Breast epithelium (tissue), 4 donors: ENCODE measurements at regions not wholly inside any gene's neighbourhood (a gene's known extent, or its start where the extent isn't known, plus 50 kb on each side); places are given as distances from the start of the nearest gene placed in this dataset.

Source experiments
- DNase-seq, 2 donors: peaks; one replicate each; pipeline ENCODE4 v3.0.0-alpha.2; 2019; ENCODE audit warnings: low spot score in 2 of 2
- H3K27ac ChIP-seq, 2 donors: fragments of 200-600 bp; sonication (generic) in 1 of 2; one replicate each; pipeline ENCODE4 v1.5.1; 2016 to 2019; ENCODE audit warnings: mild to moderate bottlenecking in 1 of 2
- H3K27me3 ChIP-seq, 2 donors: fragments of 200-600 bp; sonication (generic) in 1 of 2; one replicate each; pipeline versions ENCODE4 v1.5.1 to v1.6.0; 2017 to 2019; ENCODE audit warnings: control low read depth in 1 of 2, mild to moderate bottlenecking in 1 of 2
- H3K36me3 ChIP-seq: fragments of 200-600 bp; one replicate; pipeline ENCODE4 v1.5.1; 2019
- H3K4me1 ChIP-seq, 2 donors: fragments of 200-600 bp; sonication (generic); one replicate each; pipeline ENCODE4 v1.5.1; 2016 to 2019; ENCODE audit warnings: control low read depth in 1 of 2
- H3K4me3 ChIP-seq, 3 donors: fragments of 200-600 bp; sonication (generic); 1 replicate in 2 of 3; 2 replicates in 1 of 3; pipeline ENCODE4 v1.5.1; 2016 to 2019; ENCODE audit warnings: mild to moderate bottlenecking in 3 of 3, moderate library complexity in 2 of 3
- H3K9me3 ChIP-seq, 2 donors: fragments of 200-600 bp; sonication (generic) in 1 of 2; one replicate each; pipeline ENCODE4 v1.5.1; 2016 to 2019; ENCODE audit warnings: control low read depth in 1 of 2
- CTCF ChIP-seq, 3 donors: fragments of 450-650 bp; IDR thresholded peaks; one replicate each; pipeline ENCODE4 v1.5.1; 2016 to 2017; ENCODE audit warnings: antibody characterized with exemption in 3 of 3, mild to moderate bottlenecking in 3 of 3, moderate library complexity in 3 of 3
- POLR2A ChIP-seq: fragments of 450-650 bp; IDR thresholded peaks from one replicate; pipeline ENCODE4 v1.6.1; 2016; ENCODE audit warnings: antibody characterized with exemption, mild to moderate bottlenecking, moderate library complexity
- POLR2AphosphoS5 ChIP-seq, 3 donors: sonication (generic); formaldehyde crosslinking; IDR thresholded peaks; one replicate each; pipeline ENCODE4 v1.6.1; 2017; ENCODE audit warnings: antibody characterized with exemption in 3 of 3
- intact Hi-C: fragments of 100-400 bp; cut with DNase I; formaldehyde crosslinking; loops from one replicate; pipeline ENCODE4 v1.15.1; 2023; ENCODE audit warnings: low total_unique reads

- no peak for DNase-seq
- H3K27me3 ChIP-seq = no peaks in the 10 kb centered on the region
- no peak overlapping the region for H3K4me3 ChIP-seq
- TF ChIP-seq CTCF (IDR thresholded peaks at IDR 0.05) (no peak), POLR2A (no peak), POLR2AphosphoS5 (IDR thresholded peaks at IDR 0.05) (no peak)
- H3K36me3 ChIP-seq = no peaks in the 10 kb centered on the region
- H3K27ac ChIP-seq = no peak overlapping the region
- no peaks in the 10 kb centered on the region for H3K9me3 ChIP-seq
- H3K4me1 ChIP-seq = no peaks in the 10 kb centered on the region
- intact Hi-C loops = no loop called here
Observed at GRCh38 chr2:234842753-234843152, 109.1 kb upstream of the SH3BP4 start.

- TF ChIP-seq POLR2AphosphoS5 (IDR thresholded peaks at IDR 0.05) = no peak
- no peak for TF ChIP-seq CTCF (IDR thresholded peaks at IDR 0.05)
- no peak for TF ChIP-seq POLR2A
- intact Hi-C loops = loop anchor here (2.0 kb wide), 1 partner anchor 49 kb away; no protein-coding TSS in a partner anchor
Observed at GRCh38 chr2:234841321-234842015, 110.3 kb upstream of the SH3BP4 start.

GRCh38 chr2:234840336-234840735 lies 111.5 kb upstream of the SH3BP4 start:
- no peaks in the 10 kb centered on the region for H3K36me3 ChIP-seq
- no peaks in the 10 kb centered on the region for H3K27me3 ChIP-seq
- TF ChIP-seq POLR2AphosphoS5 (IDR thresholded peaks at IDR 0.05) (no peak), CTCF (IDR thresholded peaks at IDR 0.05) (no peak)
- no peak overlapping the region for H3K4me3 ChIP-seq
- no peaks in the 10 kb centered on the region for H3K4me1 ChIP-seq
- H3K27ac ChIP-seq = no peak overlapping the region
- no peak for DNase-seq
- intact Hi-C loops = loop anchor here (2.0 kb wide), 1 partner anchor 48 kb away; no protein-coding TSS in a partner anchor
- no peaks in the 10 kb centered on the region for H3K9me3 ChIP-seq

More at GRCh38 chr2:234841321-234842015, 110.3 kb upstream of the SH3BP4 start:
- no peak for DNase-seq
- H3K4me1 ChIP-seq = no peaks in the 10 kb centered on the region
- no peak overlapping the region for H3K4me3 ChIP-seq
- no peak overlapping the region for H3K27ac ChIP-seq
- no peaks in the 10 kb centered on the region for H3K27me3 ChIP-seq
- no peaks in the 10 kb centered on the region for H3K9me3 ChIP-seq
- H3K36me3 ChIP-seq = no peaks in the 10 kb centered on the region

GRCh38 chr2:234839285-234839684 lies 112.5 kb upstream of the SH3BP4 start:
- TF ChIP-seq CTCF (IDR thresholded peaks at IDR 0.05) (no peak), POLR2AphosphoS5 (IDR thresholded peaks at IDR 0.05) (no peak), POLR2A (no peak)
- DNase-seq = no peak
- no peaks in the 10 kb centered on the region for H3K27me3 ChIP-seq
- H3K36me3 ChIP-seq = no peaks in the 10 kb centered on the region
- H3K4me3 ChIP-seq = no peak overlapping the region
- H3K4me1 ChIP-seq = no peaks in the 10 kb centered on the region
- intact Hi-C loops = no loop called here
- H3K27ac ChIP-seq = peak overlapping the region in 1 of 2 donors; percentile 22
- no peaks in the 10 kb centered on the region for H3K9me3 ChIP-seq

GRCh38 chr2:234836271-234836670 lies 115.5 kb upstream of the SH3BP4 start:
- Histone ChIP-seq H3K4me1 (no peaks in the 10 kb centered on the region), H3K9me3 (no peaks in the 10 kb centered on the region), H3K4me3 (no peak overlapping the region), H3K36me3 (no peaks in the 10 kb centered on the region), H3K27me3 (no peaks in the 10 kb centered on the region), H3K27ac (no peak overlapping the region)
- intact Hi-C loops = no loop called here
- TF ChIP-seq POLR2A (no peak), CTCF (IDR thresholded peaks at IDR 0.05) (no peak), POLR2AphosphoS5 (IDR thresholded peaks at IDR 0.05) (no peak)
- DNase-seq = no peak
